Ishikawa (cell line): ENCODE measurements at regions not wholly inside any gene's neighbourhood (a gene's known extent, or its start where the extent isn't known, plus 50 kb on each side); places are given as distances from the start of the nearest gene placed in this dataset.

Source experiments
- CEBPB ChIP-seq: IDR thresholded peaks from 2 replicates; pipeline ENCODE4 v1.6.1; 2012
- CREB1 ChIP-seq: IDR thresholded peaks from 2 replicates; pipeline ENCODE4 v1.6.1; 2012; ENCODE audit warnings: low read depth
- EGR1 ChIP-seq: IDR thresholded peaks from 2 replicates; pipeline ENCODE4 v1.6.1; 2012
- EP300 ChIP-seq: IDR thresholded peaks from 2 replicates; pipeline ENCODE4 v1.6.1; 2012; ENCODE audit warnings: borderline replicate concordance
- FOXM1 ChIP-seq: IDR thresholded peaks from 2 replicates; pipeline ENCODE4 v1.6.1; 2012; ENCODE audit warnings: low read depth, borderline replicate concordance
- NFIC ChIP-seq: IDR thresholded peaks from 2 replicates; pipeline ENCODE4 v1.6.1; 2012
- RAD21 ChIP-seq: IDR thresholded peaks from 2 replicates; pipeline ENCODE4 v1.6.1; 2012; ENCODE audit warnings: low read depth
- TAF1 ChIP-seq: IDR thresholded peaks from 2 replicates; pipeline ENCODE4 v1.6.1; 2012; ENCODE audit warnings: low read depth, mild to moderate bottlenecking
- TCF12 ChIP-seq: IDR thresholded peaks from 2 replicates; pipeline ENCODE4 v1.6.1; 2012; ENCODE audit warnings: low read depth
- TEAD4 ChIP-seq: IDR thresholded peaks from 2 replicates; pipeline ENCODE4 v1.6.1; 2012
- USF1 ChIP-seq: IDR thresholded peaks from 2 replicates; pipeline ENCODE4 v1.6.1; 2012
- YY1 ChIP-seq: IDR thresholded peaks from 2 replicates; pipeline ENCODE4 v1.6.1; 2012; ENCODE audit warnings: low read depth
- ZBTB7A ChIP-seq: IDR thresholded peaks from 2 replicates; pipeline ENCODE4 v1.6.1; 2012; ENCODE audit warnings: low read depth
- TF ChIP-seq, protein P1 (sequence below): IDR thresholded peaks from 2 replicates; pipeline ENCODE4 v1.6.1; 2012; ENCODE audit warnings: low read depth, mild to moderate bottlenecking
- TF ChIP-seq, protein P2 (sequence below): IDR thresholded peaks from 2 replicates; pipeline ENCODE4 v1.6.1; 2012

GRCh38 chr22:27492566-27493201 is 308.9 kb downstream of the MN1 start:
- no peak for TF ChIP-seq ZBTB7A
- no peak for TF ChIP-seq TEAD4
- no peak for TF ChIP-seq FOXM1

DNA sequence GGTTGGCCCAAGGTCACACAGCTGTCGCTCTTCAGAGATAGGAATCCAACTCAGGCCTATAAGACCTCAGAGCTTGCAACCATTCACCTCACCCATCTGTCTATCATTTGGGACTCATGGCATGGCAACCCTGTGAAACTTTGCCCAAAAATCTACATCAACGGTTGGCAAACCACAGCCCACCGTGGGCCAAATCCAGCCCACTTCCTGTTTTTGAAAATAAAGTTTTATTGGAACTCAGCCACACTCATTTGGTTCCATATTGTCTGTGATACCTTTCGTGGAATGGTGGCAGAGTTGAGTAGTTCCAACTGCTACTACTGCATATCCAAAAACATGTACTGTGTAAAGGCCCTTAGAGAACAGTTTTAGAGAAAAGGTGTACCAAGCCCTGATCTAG is 307.8 kb downstream of the MN1 start:
- TF ChIP-seq USF1 (no peak), ZBTB7A (no peak), FOXM1 (no peak), NFIC (no peak)

- TF ChIP-seq CEBPB: no peak
- no peak for TF ChIP-seq EGR1
- TF ChIP-seq USF1: no peak
- TF ChIP-seq ZBTB7A: no peak
- no peak for TF ChIP-seq YY1
- TF ChIP-seq FOXM1: no peak
- no peak for TF ChIP-seq TEAD4
- TF ChIP-seq NFIC: no peak
- no peak for TF ChIP-seq CREB1
- TF ChIP-seq, protein P1, sequence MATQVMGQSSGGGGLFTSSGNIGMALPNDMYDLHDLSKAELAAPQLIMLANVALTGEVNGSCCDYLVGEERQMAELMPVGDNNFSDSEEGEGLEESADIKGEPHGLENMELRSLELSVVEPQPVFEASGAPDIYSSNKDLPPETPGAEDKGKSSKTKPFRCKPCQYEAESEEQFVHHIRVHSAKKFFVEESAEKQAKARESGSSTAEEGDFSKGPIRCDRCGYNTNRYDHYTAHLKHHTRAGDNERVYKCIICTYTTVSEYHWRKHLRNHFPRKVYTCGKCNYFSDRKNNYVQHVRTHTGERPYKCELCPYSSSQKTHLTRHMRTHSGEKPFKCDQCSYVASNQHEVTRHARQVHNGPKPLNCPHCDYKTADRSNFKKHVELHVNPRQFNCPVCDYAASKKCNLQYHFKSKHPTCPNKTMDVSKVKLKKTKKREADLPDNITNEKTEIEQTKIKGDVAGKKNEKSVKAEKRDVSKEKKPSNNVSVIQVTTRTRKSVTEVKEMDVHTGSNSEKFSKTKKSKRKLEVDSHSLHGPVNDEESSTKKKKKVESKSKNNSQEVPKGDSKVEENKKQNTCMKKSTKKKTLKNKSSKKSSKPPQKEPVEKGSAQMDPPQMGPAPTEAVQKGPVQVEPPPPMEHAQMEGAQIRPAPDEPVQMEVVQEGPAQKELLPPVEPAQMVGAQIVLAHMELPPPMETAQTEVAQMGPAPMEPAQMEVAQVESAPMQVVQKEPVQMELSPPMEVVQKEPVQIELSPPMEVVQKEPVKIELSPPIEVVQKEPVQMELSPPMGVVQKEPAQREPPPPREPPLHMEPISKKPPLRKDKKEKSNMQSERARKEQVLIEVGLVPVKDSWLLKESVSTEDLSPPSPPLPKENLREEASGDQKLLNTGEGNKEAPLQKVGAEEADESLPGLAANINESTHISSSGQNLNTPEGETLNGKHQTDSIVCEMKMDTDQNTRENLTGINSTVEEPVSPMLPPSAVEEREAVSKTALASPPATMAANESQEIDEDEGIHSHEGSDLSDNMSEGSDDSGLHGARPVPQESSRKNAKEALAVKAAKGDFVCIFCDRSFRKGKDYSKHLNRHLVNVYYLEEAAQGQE: no peak
- TF ChIP-seq TCF12: no peak
Measured at GRCh38 chr22:27494785-27495184, 306.8 kb downstream of the MN1 start.

DNA sequence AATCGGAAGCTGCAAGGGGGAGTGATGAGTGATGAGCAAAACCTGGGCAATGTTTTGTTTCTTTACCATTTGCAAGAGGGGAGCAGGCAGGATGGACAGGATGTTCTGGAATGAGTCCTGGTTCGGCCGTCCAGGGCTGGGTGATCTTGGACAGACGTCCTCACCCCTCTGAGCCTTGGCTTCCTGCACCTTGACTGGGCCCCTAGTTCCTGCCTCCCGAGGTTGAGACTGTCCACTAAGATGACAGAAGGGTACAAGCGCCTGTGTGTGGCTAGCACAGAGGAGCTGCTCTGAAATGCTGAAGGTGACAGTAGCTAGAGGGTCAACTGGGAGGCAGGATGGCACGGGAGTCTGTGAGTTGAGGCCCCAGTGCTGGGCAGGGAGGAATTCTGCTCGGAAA is 306.2 kb downstream of the MN1 start:
- TF ChIP-seq CREB1 (no peak), RAD21 (no peak), TAF1 (no peak), EGR1 (no peak), NFIC (no peak), TEAD4 (no peak), USF1 (no peak)
- TF ChIP-seq, protein P1: no peak
- TF ChIP-seq, protein P2, sequence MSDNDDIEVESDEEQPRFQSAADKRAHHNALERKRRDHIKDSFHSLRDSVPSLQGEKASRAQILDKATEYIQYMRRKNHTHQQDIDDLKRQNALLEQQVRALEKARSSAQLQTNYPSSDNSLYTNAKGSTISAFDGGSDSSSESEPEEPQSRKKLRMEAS: no peak

- TF ChIP-seq FOXM1: no peak
- TF ChIP-seq NFIC: peak; percentile 20; the same call in 1 of the 2 replicates
Measured at GRCh38 chr22:27499121-27499520, 302.4 kb downstream of the MN1 start.

- TF ChIP-seq, protein P2: no peak
Measured at GRCh38 chr22:27501191-27501936, 300.2 kb downstream of the MN1 start.

- TF ChIP-seq, protein P1: no peak
- TF ChIP-seq ZBTB7A: no peak
- TF ChIP-seq TEAD4: no peak
- TF ChIP-seq EP300: no peak
- no peak for TF ChIP-seq USF1
- no peak for TF ChIP-seq NFIC
- no peak for TF ChIP-seq EGR1
- no peak for TF ChIP-seq CREB1
- no peak for TF ChIP-seq CEBPB
- no peak for TF ChIP-seq TCF12
- no peak for TF ChIP-seq FOXM1
- TF ChIP-seq, protein P2: no peak
- no peak for TF ChIP-seq RAD21
- TF ChIP-seq YY1: no peak
- TF ChIP-seq TAF1: no peak
Measured at GRCh38 chr22:27502327-27502726, 299.2 kb downstream of the MN1 start.
